MM.1S (cell line): ENCODE measurements at regions not wholly inside any gene's neighbourhood (a gene's known extent, or its start where the extent isn't known, plus 50 kb on each side); places are given as distances from the start of the nearest gene placed in this dataset.

ENCODE experiments used
- EZH2 ChIP-seq: fragments of 300-600 bp; sonication (generic); optimal IDR thresholded peaks from 2 replicates; pipeline ENCODE3; 2017; ENCODE audit warnings: low read depth, mild to moderate bottlenecking, antibody characterized with exemption, low read length, mixed read lengths
- EZH2phosphoT487 ChIP-seq: fragments of 300-600 bp; sonication (generic); IDR thresholded peaks from 2 replicates; pipeline ENCODE4 v1.6.1; 2018; ENCODE audit warnings: antibody characterized with exemption, low read length
- TF ChIP-seq, protein P1 (sequence below): fragments of 300-600 bp; sonication (generic); IDR thresholded peaks from 2 replicates; pipeline ENCODE4 v1.5.1; 2016; ENCODE audit warnings: antibody characterized with exemption, low read length, mixed read lengths

DNA sequence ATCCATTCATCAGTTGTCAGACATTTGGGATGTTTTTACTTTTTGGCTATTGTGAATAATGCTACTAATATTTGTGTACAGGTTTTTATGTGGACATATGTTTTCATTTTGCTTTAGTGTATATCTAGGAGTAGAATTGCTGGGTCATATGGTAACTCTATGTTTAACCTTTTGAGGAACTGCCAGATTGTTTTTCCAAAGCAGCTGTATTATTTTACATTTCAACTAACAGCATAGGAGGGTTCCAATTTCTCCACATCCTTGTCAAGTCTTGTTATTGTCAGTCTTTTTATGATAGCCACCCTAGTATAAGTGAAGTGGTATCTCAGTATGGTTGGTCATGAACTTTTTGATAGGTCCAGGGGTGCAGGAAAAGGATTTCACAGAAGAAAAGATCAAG is 114.5 kb upstream of the FAM9C start:
- TF ChIP-seq, protein P1, sequence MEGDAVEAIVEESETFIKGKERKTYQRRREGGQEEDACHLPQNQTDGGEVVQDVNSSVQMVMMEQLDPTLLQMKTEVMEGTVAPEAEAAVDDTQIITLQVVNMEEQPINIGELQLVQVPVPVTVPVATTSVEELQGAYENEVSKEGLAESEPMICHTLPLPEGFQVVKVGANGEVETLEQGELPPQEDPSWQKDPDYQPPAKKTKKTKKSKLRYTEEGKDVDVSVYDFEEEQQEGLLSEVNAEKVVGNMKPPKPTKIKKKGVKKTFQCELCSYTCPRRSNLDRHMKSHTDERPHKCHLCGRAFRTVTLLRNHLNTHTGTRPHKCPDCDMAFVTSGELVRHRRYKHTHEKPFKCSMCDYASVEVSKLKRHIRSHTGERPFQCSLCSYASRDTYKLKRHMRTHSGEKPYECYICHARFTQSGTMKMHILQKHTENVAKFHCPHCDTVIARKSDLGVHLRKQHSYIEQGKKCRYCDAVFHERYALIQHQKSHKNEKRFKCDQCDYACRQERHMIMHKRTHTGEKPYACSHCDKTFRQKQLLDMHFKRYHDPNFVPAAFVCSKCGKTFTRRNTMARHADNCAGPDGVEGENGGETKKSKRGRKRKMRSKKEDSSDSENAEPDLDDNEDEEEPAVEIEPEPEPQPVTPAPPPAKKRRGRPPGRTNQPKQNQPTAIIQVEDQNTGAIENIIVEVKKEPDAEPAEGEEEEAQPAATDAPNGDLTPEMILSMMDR: no peak
- TF ChIP-seq EZH2 (no peak), EZH2phosphoT487 (no peak)
